Right lobe of liver (tissue), 6 donors: ENCODE measurements at regions not wholly inside any gene's neighbourhood (a gene's known extent, or its start where the extent isn't known, plus 50 kb on each side); places are given as distances from the start of the nearest gene placed in this dataset.
"Not testable (repeated sequence)": the region's sequence is repeated elsewhere in the genome, so short reads cannot be mapped to it uniquely, and the experiment has no call there.

Experiments used
- ATAC-seq, 4 donors: fragments of 200-7000 bp; cut with Tn5 transposase; one replicate each; pipeline ENCODE4 v1.9.1; 2020; ENCODE audit warnings: mild to moderate bottlenecking in 4 of 4, moderate library complexity in 4 of 4
- DNase-seq, 3 donors: peaks; one replicate each; pipeline ENCODE4 v3.0.0-alpha.2; 2020
- H3K27ac ChIP-seq, 3 donors: fragments of 200-600 bp; one replicate each; pipeline ENCODE4 v1.8.0; 2022
- H3K27me3 ChIP-seq, 2 donors: fragments of 200-600 bp; one replicate each; pipeline ENCODE4 v1.8.0; 2022
- H3K36me3 ChIP-seq, 4 donors: fragments of 200-600 bp; sonication (generic) in 1 of 4; one replicate each; pipeline versions ENCODE4 v1.5.1 to v1.8.0; 2017 to 2022; ENCODE audit warnings: control low read depth in 1 of 4
- H3K4me1 ChIP-seq, 4 donors: fragments of 200-600 bp; sonication (generic) in 1 of 4; one replicate each; pipeline versions ENCODE4 v1.5.1 to v1.8.0; 2017 to 2022; ENCODE audit warnings: control low read depth in 1 of 4
- H3K4me3 ChIP-seq, 3 donors: fragments of 200-600 bp; one replicate each; pipeline ENCODE4 v1.8.0; 2022
- H3K9me3 ChIP-seq, 4 donors: fragments of 200-600 bp; sonication (generic) in 1 of 4; one replicate each; pipeline versions ENCODE4 v1.5.1 to v1.8.0; 2017 to 2022; ENCODE audit warnings: control low read depth in 1 of 4
- CTCF ChIP-seq, 4 donors: fragments of 200-600 bp in 3 of 4; fragments of 450-650 bp in 1 of 4; IDR thresholded peaks; one replicate each; pipeline versions ENCODE4 v1.5.1 to v1.8.0; 2016 to 2022; ENCODE audit warnings: antibody characterized with exemption in 4 of 4, mild to moderate bottlenecking in 2 of 4
- POLR2A ChIP-seq: fragments of 450-650 bp; IDR thresholded peaks from one replicate; pipeline ENCODE4 v1.6.1; 2017; ENCODE audit warnings: antibody characterized with exemption, mild to moderate bottlenecking
- WGBS: methylation state at CpG from one replicate; pipeline ENCODE4 v1.1.6; 2018; ENCODE audit warnings: low coverage, low lambda C conversion rate; ENCODE audit not compliant: insufficient coverage; ENCODE audit errors: missing lambda C conversion rate; 5-methylcytosine and 5-hydroxymethylcytosine counted together
- intact Hi-C, 2 donors: fragments of 100-400 bp; cut with DNase I; formaldehyde crosslinking; loops; one replicate each; pipeline versions ENCODE4 v1.11.2 to v1.14.1; 2022
- donor health status: DM: no; HTN: yes; CAD: no.
- donor health status: DM: no; HTN: no; CAD: no.
- donor health status: DM: no; HTN: no; CAD: no.
- donor health status: DM: no; HTN: yes; CAD: no.
- donor health status: DM: no; HTN: yes; CAD: no.

GRCh38 chr15:93333796-93334195 is 244.8 kb upstream of the RGMA start:
- H3K27ac ChIP-seq = no peak overlapping the region
- ATAC-seq (no peak), DNase-seq (no peak)
- intact Hi-C loops = no loop called here
- no peaks in the 10 kb centered on the region for H3K4me1 ChIP-seq
- no peak overlapping the region for H3K4me3 ChIP-seq
- H3K36me3 ChIP-seq = no peaks in the 10 kb centered on the region
- no peaks in the 10 kb centered on the region for H3K9me3 ChIP-seq
- 7% methylated on average over 6 of the region's 6 CpGs for WGBS
- H3K27me3 ChIP-seq = no peaks in the 10 kb centered on the region
- TF ChIP-seq POLR2A (no peak), CTCF (IDR thresholded peaks at IDR 0.05) (peak in 2 of 4 donors; percentile 6 to 10)

- H3K4me3 ChIP-seq, H3K9me3 ChIP-seq, H3K4me1 ChIP-seq, intact Hi-C loops, H3K27me3 ChIP-seq, DNase-seq, H3K27ac ChIP-seq, H3K36me3 ChIP-seq, ATAC-seq: not testable (repeated sequence)
- 2% methylated on average over 13 of the region's 16 CpGs for WGBS
These were observed 244.1 kb upstream of the RGMA start for GRCh38 chr15:93333126-93333525.

- no peak overlapping the region for H3K27ac ChIP-seq
- ATAC-seq (no peak), DNase-seq (no peak)
- no peaks in the 10 kb centered on the region for H3K4me1 ChIP-seq
- 13% methylated on average over 4 of the region's 4 CpGs for WGBS
- intact Hi-C loops = no loop called here
- no peak for TF ChIP-seq CTCF (IDR thresholded peaks at IDR 0.05)
- no peak for TF ChIP-seq POLR2A
- no peaks in the 10 kb centered on the region for H3K27me3 ChIP-seq
- no peaks in the 10 kb centered on the region for H3K36me3 ChIP-seq
- H3K4me3 ChIP-seq = no peak overlapping the region
- H3K9me3 ChIP-seq = no peaks in the 10 kb centered on the region
These were observed 243.2 kb upstream of the RGMA start for GRCh38 chr15:93332168-93332553.

GRCh38 chr15:93331545-93332167 is 242.6 kb upstream of the RGMA start:
- intact Hi-C loops = no loop called here
- Histone ChIP-seq H3K4me3 (no peak overlapping the region), H3K27me3 (no peaks in the 10 kb centered on the region), H3K27ac (no peak overlapping the region), H3K4me1 (no peaks in the 10 kb centered on the region), H3K36me3 (no peaks in the 10 kb centered on the region), H3K9me3 (no peaks in the 10 kb centered on the region)
- WGBS = 14% methylated on average over 9 of the region's 9 CpGs
- TF ChIP-seq CTCF (IDR thresholded peaks at IDR 0.05) (no peak), POLR2A (no peak)
- ATAC-seq = no peak
- no peak for DNase-seq

DNA sequence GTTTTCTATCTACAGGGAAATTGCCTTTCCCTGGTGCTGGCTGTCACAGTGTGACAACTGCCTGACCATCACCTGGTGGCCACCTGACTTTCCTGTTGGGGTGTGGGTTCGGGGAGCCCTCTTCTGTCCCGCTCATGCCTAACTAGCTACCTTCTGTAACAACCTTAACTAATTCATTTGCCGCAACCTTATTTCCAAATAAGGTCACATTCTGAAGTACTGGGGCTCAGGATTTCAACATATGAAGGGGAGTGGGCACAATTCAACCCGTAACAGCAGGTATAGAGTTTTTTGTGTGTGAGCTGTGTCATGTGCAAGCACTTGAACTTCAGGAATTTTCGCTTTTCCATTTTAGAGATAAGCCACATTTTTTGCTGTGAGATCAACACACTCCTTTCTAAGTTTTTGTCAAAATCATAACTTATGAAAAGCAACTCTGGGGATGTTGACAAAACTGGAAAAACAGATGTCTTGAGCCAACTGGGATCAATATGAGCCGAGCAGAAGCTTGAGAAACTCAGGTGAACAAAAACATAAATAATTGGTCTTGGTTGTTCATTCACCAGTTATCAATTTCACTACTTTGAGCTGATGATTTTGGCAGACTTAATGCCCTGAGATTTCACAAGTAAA is 242.0 kb upstream of the RGMA start:
- WGBS = 30% methylated on average over 6 of the region's 6 CpGs

More for the DNA sequence above, 242.0 kb upstream of the RGMA start:
- intact Hi-C loops = no loop called here
- no peak for TF ChIP-seq POLR2A
- no peak for TF ChIP-seq CTCF (IDR thresholded peaks at IDR 0.05)
- H3K4me3 ChIP-seq = no peak overlapping the region
- no peaks in the 10 kb centered on the region for H3K9me3 ChIP-seq
- H3K27me3 ChIP-seq = no peaks in the 10 kb centered on the region
- H3K36me3 ChIP-seq = no peaks in the 10 kb centered on the region
- no peak for ATAC-seq
- DNase-seq = no peak
- H3K4me1 ChIP-seq = no peaks in the 10 kb centered on the region
- no peak overlapping the region for H3K27ac ChIP-seq
